GM23248 (cell line): ENCODE measurements at regions not wholly inside any gene's neighbourhood (a gene's known extent, or its start where the extent isn't known, plus 50 kb on each side); places are given as distances from the start of the nearest gene placed in this dataset.

ENCODE experiments used
- DNase-seq: peaks from one replicate; pipeline ENCODE4 v3.0.0-alpha.2; 2015
- H2AFZ ChIP-seq: fragments of 200-600 bp; sonication (generic); 2 replicates; pipeline ENCODE4 v1.6.1; 2016; ENCODE audit warnings: antibody characterized with exemption
- H3F3A ChIP-seq: fragments of 200-600 bp; sonication (generic); 2 replicates; pipeline ENCODE4 v1.6.1; 2016; ENCODE audit warnings: mild to moderate bottlenecking, antibody characterized with exemption, mixed run types; ENCODE audit not compliant: insufficient read depth
- H3K27ac ChIP-seq: fragments of 200-600 bp; sonication (generic); 2 replicates; pipeline ENCODE4 v1.5.1; 2016; ENCODE audit warnings: mild to moderate bottlenecking
- H3K27me3 ChIP-seq: fragments of 200-600 bp; sonication (generic); replicated peaks from 2 replicates; pipeline ENCODE4 v1.6.1; 2016; ENCODE audit warnings: mild to moderate bottlenecking; ENCODE audit not compliant: insufficient read depth
- H3K36me3 ChIP-seq: fragments of 200-600 bp; sonication (generic); 2 replicates; pipeline ENCODE4 v1.6.1; 2016; ENCODE audit warnings: low read depth, mild to moderate bottlenecking
- H3K4me1 ChIP-seq: fragments of 200-600 bp; sonication (generic); 2 replicates; pipeline ENCODE4 v1.6.1; 2016; ENCODE audit warnings: mild to moderate bottlenecking; ENCODE audit not compliant: insufficient read depth
- H3K4me2 ChIP-seq: fragments of 200-600 bp; sonication (generic); one replicate; pipeline ENCODE4 v1.6.1; 2016; ENCODE audit warnings: mild to moderate bottlenecking; ENCODE audit not compliant: unreplicated experiment
- H3K4me3 ChIP-seq: fragments of 200-600 bp; sonication (generic); 2 replicates; pipeline ENCODE4 v1.5.1; 2016; ENCODE audit warnings: mild to moderate bottlenecking
- H3K79me2 ChIP-seq: fragments of 200-600 bp; sonication (generic); 2 replicates; pipeline ENCODE4 v1.6.1; 2016; ENCODE audit warnings: mild to moderate bottlenecking; ENCODE audit not compliant: insufficient read depth
- H3K9ac ChIP-seq: fragments of 200-600 bp; sonication (generic); 2 replicates; pipeline ENCODE4 v1.6.1; 2016; ENCODE audit warnings: mild to moderate bottlenecking
- H3K9me2 ChIP-seq: fragments of 200-600 bp; sonication (generic); 2 replicates; pipeline ENCODE4 v1.6.1; 2016; ENCODE audit warnings: mixed run types, mild to moderate bottlenecking, moderate library complexity; ENCODE audit not compliant: insufficient read depth
- H3K9me3 ChIP-seq: fragments of 200-600 bp; sonication (generic); one replicate; pipeline ENCODE4 v1.6.1; 2017; ENCODE audit warnings: low read depth
- H4K20me1 ChIP-seq: fragments of 200-600 bp; sonication (generic); 2 replicates; pipeline ENCODE4 v1.6.0; 2016; ENCODE audit not compliant: insufficient read depth
- EZH2 ChIP-seq: fragments of 200-600 bp; sonication (generic); IDR thresholded peaks from 2 replicates; pipeline ENCODE4 v1.6.1; 2018; ENCODE audit warnings: antibody characterized with exemption, mild to moderate bottlenecking; ENCODE audit not compliant: insufficient read depth, poor library complexity, severe bottlenecking
- EZH2phosphoT487 ChIP-seq: fragments of 200-600 bp; sonication (generic); IDR thresholded peaks from 2 replicates; pipeline ENCODE4 v1.6.1; 2018; ENCODE audit warnings: antibody characterized with exemption, moderate library complexity, mild to moderate bottlenecking, low read depth; ENCODE audit not compliant: insufficient read depth
- WGBS, 2 experiments: methylation state at CpG; one replicate each; pipeline ENCODE4 v1.1.6; 2015 to 2017; ENCODE audit warnings: low lambda C conversion rate in 2 of 2, low coverage in 1 of 2; ENCODE audit errors: missing lambda C conversion rate in 2 of 2; 5-methylcytosine and 5-hydroxymethylcytosine counted together
- in situ Hi-C: fragments of 300-500 bp; cut with MboI; formaldehyde crosslinking; loops from 2 replicates; pipeline ENCODE4 v1.15.0; 2020

DNA sequence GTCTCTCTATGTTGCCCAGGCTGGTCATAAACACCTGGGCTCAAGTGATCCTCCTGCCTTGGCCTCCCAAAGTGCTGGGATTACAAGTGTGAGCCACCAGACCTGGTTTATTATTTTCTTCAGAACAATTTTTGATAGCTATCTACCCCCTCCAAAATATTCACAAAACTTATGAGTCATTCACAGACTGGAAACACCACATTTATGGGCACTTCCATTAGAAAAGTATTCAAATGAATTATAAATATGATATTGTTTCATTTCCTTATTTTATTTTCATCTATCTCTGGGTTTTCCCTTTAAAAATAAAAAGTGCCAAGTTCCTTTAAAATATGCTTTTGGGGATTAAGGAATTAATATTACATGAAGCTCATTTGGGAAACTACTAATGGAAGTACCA lies 58.8 kb upstream of the MSTN start:
- Histone ChIP-seq H3K4me2 (no peak overlapping the region), H2AFZ (no peak overlapping the region), H4K20me1 (no peaks in the 10 kb centered on the region), H3K9me2 (no peaks in the 10 kb centered on the region), H3K79me2 (no peaks in the 10 kb centered on the region), H3K4me3 (no peak overlapping the region), H3K27me3 (no peaks in the 10 kb centered on the region), H3K9ac (no peak overlapping the region), H3K36me3 (no peaks in the 10 kb centered on the region), H3K9me3 (no peaks in the 10 kb centered on the region), H3K4me1 (peaks cover 10% of the 10 kb centered on the region; the same call in 1 of the 2 replicates), H3F3A (peaks cover 4% of the 10 kb centered on the region; the same call in 1 of the 2 replicates), H3K27ac (no peak overlapping the region)
- in situ Hi-C loops, result no loop called here
- DNase-seq, result no peak
- no peak for TF ChIP-seq EZH2
- no peak for TF ChIP-seq EZH2phosphoT487

DNA sequence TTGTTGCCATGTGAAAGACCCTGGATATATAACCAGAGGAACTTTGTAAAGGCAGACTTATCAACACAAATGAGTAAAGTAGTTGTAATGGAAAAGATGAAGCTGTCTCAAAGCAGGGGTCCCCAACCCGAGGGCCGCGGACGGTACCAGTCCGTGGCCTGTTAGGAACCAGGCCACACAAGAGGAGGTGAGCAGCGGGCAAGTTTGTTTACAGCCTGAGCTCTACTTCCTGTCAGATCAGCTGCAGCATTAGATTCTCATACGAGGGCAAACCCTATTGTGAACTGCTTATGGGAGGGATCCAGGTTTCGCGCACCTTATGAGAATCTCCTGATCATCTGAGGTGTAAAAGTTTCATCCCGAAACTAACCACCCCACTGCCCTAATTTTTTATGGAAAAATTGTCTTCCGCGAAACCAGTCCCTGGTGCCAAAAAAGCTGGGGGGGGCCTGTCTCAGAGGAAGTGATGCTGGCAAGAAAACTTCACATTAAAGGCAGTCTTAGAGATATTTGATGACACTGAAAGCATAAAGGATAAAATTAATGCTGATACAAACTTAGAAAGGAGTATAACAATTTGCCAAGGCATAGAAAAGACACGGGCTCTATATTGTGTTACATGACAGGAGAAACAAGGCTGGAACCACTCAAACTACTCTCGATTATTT lies 57.5 kb upstream of the MSTN start:
- H3K4me3 ChIP-seq, result peak overlapping the region; percentile 75
- peak; percentile 15 for DNase-seq
- WGBS, 2 experiments, result 56 to 69% methylated on average over 14 of the region's 14 CpGs
- TF ChIP-seq EZH2phosphoT487 (no peak), EZH2 (no peak)
- in situ Hi-C loops, result no loop called here
- H3K27me3 ChIP-seq, result no peaks in the 10 kb centered on the region
- H3K4me1 ChIP-seq, result peaks cover 10% of the 10 kb centered on the region; the same call in 1 of the 2 replicates
- H3K9me3 ChIP-seq, result no peaks in the 10 kb centered on the region
- H3K27ac ChIP-seq, result no peak overlapping the region
- peaks cover 4% of the 10 kb centered on the region; the same call in 1 of the 2 replicates for H3F3A ChIP-seq
- H4K20me1 ChIP-seq, result no peaks in the 10 kb centered on the region
- no peaks in the 10 kb centered on the region for H3K36me3 ChIP-seq
- no peaks in the 10 kb centered on the region for H3K79me2 ChIP-seq
- H3K4me2 ChIP-seq, result peak overlapping the region; percentile 86
- H3K9ac ChIP-seq, result peak overlapping the region; percentile 52
- no peaks in the 10 kb centered on the region for H3K9me2 ChIP-seq
- peak overlapping the region; percentile 88 for H2AFZ ChIP-seq

DNA sequence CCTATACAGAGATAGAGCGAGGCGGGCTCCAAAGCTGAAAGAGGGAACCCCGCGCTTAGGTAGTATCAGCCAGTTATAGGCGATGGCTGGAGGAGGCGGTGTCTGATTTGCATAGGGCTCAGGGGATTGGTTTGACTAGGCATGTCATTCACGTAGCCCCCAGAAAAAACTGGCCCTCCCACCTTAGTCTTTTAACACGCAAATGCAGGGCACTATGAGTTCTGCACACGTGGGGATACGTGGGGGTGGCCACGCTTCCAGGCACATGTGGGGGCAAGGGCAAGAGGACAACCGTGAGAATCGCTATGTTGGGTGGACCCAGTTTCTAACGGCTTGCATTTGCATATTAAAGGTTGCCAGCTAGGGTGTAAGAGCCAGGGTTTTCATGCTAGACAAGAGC lies 56.7 kb upstream of the MSTN start:
- Histone ChIP-seq H2AFZ (peak overlapping the region; percentile 88), H3K27me3 (no peaks in the 10 kb centered on the region), H3K9me3 (no peaks in the 10 kb centered on the region), H3F3A (peaks cover 4% of the 10 kb centered on the region; the same call in 1 of the 2 replicates), H3K9ac (peak overlapping the region; percentile 52), H3K9me2 (no peaks in the 10 kb centered on the region), H3K36me3 (no peaks in the 10 kb centered on the region), H4K20me1 (no peaks in the 10 kb centered on the region), H3K27ac (no peak overlapping the region), H3K4me2 (peak overlapping the region; percentile 86), H3K4me3 (peak overlapping the region; percentile 75), H3K4me1 (peaks cover 10% of the 10 kb centered on the region; the same call in 1 of the 2 replicates), H3K79me2 (no peaks in the 10 kb centered on the region)
- DNase-seq, result peak; percentile 65
- TF ChIP-seq EZH2, result no peak
- no peak for TF ChIP-seq EZH2phosphoT487
- WGBS, 2 experiments, result 6 to 9% methylated on average over 14 of the region's 14 CpGs
- in situ Hi-C loops, result no loop called here

DNA sequence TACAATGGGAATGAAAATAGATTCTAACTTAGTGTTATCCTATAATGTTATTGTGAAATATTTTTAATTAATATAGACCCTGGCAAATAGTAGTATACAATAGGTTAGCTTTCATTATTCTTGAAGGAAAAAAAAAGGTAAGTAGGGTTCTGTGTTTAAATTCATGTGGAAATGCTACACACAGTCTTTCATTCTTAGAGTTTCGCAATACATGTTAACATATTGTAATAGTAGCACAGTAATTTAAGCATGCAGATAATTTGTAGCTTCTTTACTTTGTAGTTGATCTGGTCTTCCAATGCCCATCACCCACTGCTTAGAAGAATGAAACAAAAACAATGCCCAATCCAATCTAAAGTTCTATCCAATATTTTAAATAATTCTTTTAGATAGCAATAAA lies 54.8 kb upstream of the MSTN start:
- no peak for TF ChIP-seq EZH2
- TF ChIP-seq EZH2phosphoT487, result no peak
- DNase-seq, result no peak

More for the DNA sequence above, 54.8 kb upstream of the MSTN start:
- no peak overlapping the region for H3K4me2 ChIP-seq
- H3K27ac ChIP-seq, result no peak overlapping the region
- H3K27me3 ChIP-seq, result no peaks in the 10 kb centered on the region
- H2AFZ ChIP-seq, result no peak overlapping the region
- H3K9me3 ChIP-seq, result no peaks in the 10 kb centered on the region
- H4K20me1 ChIP-seq, result no peaks in the 10 kb centered on the region
- H3F3A ChIP-seq, result peaks cover 4% of the 10 kb centered on the region; the same call in 1 of the 2 replicates
- no peak overlapping the region for H3K9ac ChIP-seq
- no peaks in the 10 kb centered on the region for H3K9me2 ChIP-seq
- H3K36me3 ChIP-seq, result no peaks in the 10 kb centered on the region
- no peak overlapping the region for H3K4me3 ChIP-seq
- H3K79me2 ChIP-seq, result no peaks in the 10 kb centered on the region
- H3K4me1 ChIP-seq, result peaks cover 10% of the 10 kb centered on the region; the same call in 1 of the 2 replicates
- in situ Hi-C loops, result no loop called here
- 98 to 100% methylated on average over 1 of the region's 1 CpG for WGBS, 2 experiments
